ENCODE measurements at regions not wholly inside any gene's neighbourhood (a gene's known extent, or its start where the extent isn't known, plus 50 kb on each side); places are given as distances from the start of the nearest gene placed in this dataset.

GRCh38 chr5:81850501-81851357 is 99.8 kb upstream of the SSBP2 start:
- H3K4me3 ChIP-seq (ENCODE audit: low read depth, low read length): no peak overlapping the region

GRCh38 chr5:81849770-81850367 is 99.0 kb upstream of the SSBP2 start:
- POLR2A ChIA-PET: interaction anchor here (0.6 to 2.8 kb wide), 2 partner anchors 99 to 106 kb away, joined by 3 to 32 read pairs; partner anchors contain the start of gene SSBP2
- Histone ChIP-seq H3K4me3 (ENCODE audit: low read depth, low read length) (no peak overlapping the region), H3K27me3 (replicated peaks; ENCODE audit: control insufficient read depth, insufficient read depth, low read length) (no peaks in the 10 kb centered on the region), H3K36me3 (ENCODE audit: control insufficient read depth, insufficient read depth, low read length) (no peaks in the 10 kb centered on the region), H3K9me3 (no peaks in the 10 kb centered on the region), H3K4me1 (peaks cover 8% of the 10 kb centered on the region)
- peaks cover 11% of the 10 kb centered on the region for H3K4me1 Mint-ChIP-seq (ENCODE audit: low read depth, unreplicated experiment)
- H3K36me3 Mint-ChIP-seq (ENCODE audit: insufficient read depth, unreplicated experiment): peaks cover 7% of the 10 kb centered on the region
- no peak for DNase-seq
- intact Hi-C loops (cut with micrococcal nuclease; ENCODE audit: unreplicated experiment): loop anchor here (2.0 to 10.0 kb wide), 3 partner anchors 122 to 375 kb away; partner anchors contain the start of gene ATG10
- no peaks in the 10 kb centered on the region for H3K9me3 Mint-ChIP-seq (ENCODE audit: unreplicated experiment)
- no peak for TF ChIP-seq CTCF (IDR thresholded peaks at IDR 0.05; ENCODE audit: insufficient read depth in 1 of 2, low read depth in 1 of 2, low read length in 1 of 2, severe bottlenecking in 1 of 2, unreplicated experiment in 1 of 2)
- no TSS peak for BruUV-seq (replicated peaks)
- peak overlapping the region; percentile 95 for H3K27ac Mint-ChIP-seq (ENCODE audit: unreplicated experiment)
- CTCF ChIA-PET: no interaction called here
- no peaks in the 10 kb centered on the region for H3K27me3 Mint-ChIP-seq (ENCODE audit: insufficient read depth, unreplicated experiment)
- H3K4me3 Mint-ChIP-seq (ENCODE audit: unreplicated experiment): peak overlapping the region; percentile 86

More at GRCh38 chr5:81850501-81851357, 99.8 kb upstream of the SSBP2 start:
- Histone ChIP-seq H3K27me3 (replicated peaks; ENCODE audit: control insufficient read depth, insufficient read depth, low read length) (no peaks in the 10 kb centered on the region), H3K4me1 (peaks cover 8% of the 10 kb centered on the region), H3K36me3 (ENCODE audit: control insufficient read depth, insufficient read depth, low read length) (no peaks in the 10 kb centered on the region), H3K9me3 (no peaks in the 10 kb centered on the region)
- H3K4me3 Mint-ChIP-seq (ENCODE audit: unreplicated experiment): peak overlapping the region; percentile 86
- H3K4me1 Mint-ChIP-seq (ENCODE audit: low read depth, unreplicated experiment): peaks cover 11% of the 10 kb centered on the region
- H3K9me3 Mint-ChIP-seq (ENCODE audit: unreplicated experiment): no peaks in the 10 kb centered on the region
- ChIA-PET CTCF (interaction anchor here (0.6 to 2.0 kb wide), 3 partner anchors 11 to 100 kb away, joined by 3 to 23 read pairs (median 8); partner anchors contain the start of gene SSBP2), POLR2A (interaction anchor here (0.6 to 2.8 kb wide), 6 partner anchors 12 to 315 kb away, joined by 3 to 32 read pairs (median 3); partner anchors contain the start of gene SSBP2)
- DNase-seq: no peak
- no peaks in the 10 kb centered on the region for H3K27me3 Mint-ChIP-seq (ENCODE audit: insufficient read depth, unreplicated experiment)
- H3K36me3 Mint-ChIP-seq (ENCODE audit: insufficient read depth, unreplicated experiment): peaks cover 7% of the 10 kb centered on the region
- no peak for TF ChIP-seq CTCF (IDR thresholded peaks at IDR 0.05; ENCODE audit: insufficient read depth in 1 of 2, low read depth in 1 of 2, low read length in 1 of 2, severe bottlenecking in 1 of 2, unreplicated experiment in 1 of 2)
- H3K27ac Mint-ChIP-seq (ENCODE audit: unreplicated experiment): peak overlapping the region; percentile 95
- BruUV-seq (replicated peaks): no TSS peak
- intact Hi-C loops (cut with micrococcal nuclease; ENCODE audit: unreplicated experiment): loop anchor here (1.0 to 10.0 kb wide), 6 partner anchors 62 to 374 kb away; partner anchors contain the start of genes ATG10 and SSBP2

DNA sequence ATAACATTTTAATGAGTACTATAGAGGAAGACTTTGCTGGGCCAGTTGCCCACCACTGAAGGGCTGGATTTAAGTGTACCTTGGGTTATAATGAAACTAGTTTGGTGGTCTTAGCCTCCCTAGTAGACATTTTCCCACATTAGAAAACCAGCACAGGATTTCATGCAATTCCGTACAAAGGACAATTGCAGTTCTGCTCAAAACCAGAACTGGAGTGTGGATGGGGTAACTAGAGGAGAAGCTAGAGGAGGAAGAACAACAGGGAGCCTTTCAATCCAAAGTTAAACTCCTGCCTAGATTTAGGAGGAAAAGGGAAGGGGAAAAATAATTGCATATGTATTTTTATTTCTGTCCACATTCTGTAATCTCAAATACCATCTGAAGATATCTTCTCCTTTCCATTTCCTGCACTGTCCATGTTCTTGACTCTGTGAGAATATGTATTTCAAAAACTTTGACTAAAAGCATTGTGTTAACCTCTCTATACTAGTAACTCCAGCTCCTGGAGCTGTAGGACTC is 97.5 kb upstream of the SSBP2 start:
- no peaks in the 10 kb centered on the region for H3K9me3 Mint-ChIP-seq (ENCODE audit: unreplicated experiment)
- Histone ChIP-seq H3K27me3 (replicated peaks; ENCODE audit: control insufficient read depth, insufficient read depth, low read length) (no peaks in the 10 kb centered on the region), H3K4me3 (ENCODE audit: low read depth, low read length) (no peak overlapping the region), H3K9me3 (no peaks in the 10 kb centered on the region), H3K4me1 (peaks cover 8% of the 10 kb centered on the region), H3K36me3 (ENCODE audit: control insufficient read depth, insufficient read depth, low read length) (no peaks in the 10 kb centered on the region)
- H3K27me3 Mint-ChIP-seq (ENCODE audit: insufficient read depth, unreplicated experiment): no peaks in the 10 kb centered on the region
- ChIA-PET CTCF (no interaction called here), POLR2A (no interaction called here)
- H3K4me3 Mint-ChIP-seq (ENCODE audit: unreplicated experiment): no peak overlapping the region
- H3K36me3 Mint-ChIP-seq (ENCODE audit: insufficient read depth, unreplicated experiment): peaks cover 7% of the 10 kb centered on the region
- intact Hi-C loops (cut with micrococcal nuclease; ENCODE audit: unreplicated experiment): no loop called here
- no peak for DNase-seq
- BruUV-seq (replicated peaks): no TSS peak
- H3K4me1 Mint-ChIP-seq (ENCODE audit: low read depth, unreplicated experiment): peaks cover 11% of the 10 kb centered on the region
- TF ChIP-seq CTCF (IDR thresholded peaks at IDR 0.05; ENCODE audit: insufficient read depth in 1 of 2, low read depth in 1 of 2, low read length in 1 of 2, severe bottlenecking in 1 of 2, unreplicated experiment in 1 of 2): no peak
- no peak overlapping the region for H3K27ac Mint-ChIP-seq (ENCODE audit: unreplicated experiment)
